ENCODE measurements at regions not wholly inside any gene's neighbourhood (a gene's known extent, or its start where the extent isn't known, plus 50 kb on each side); places are given as distances from the start of the nearest gene placed in this dataset.
"Not testable (repeated sequence)": the region's sequence is repeated elsewhere in the genome, so short reads cannot be mapped to it uniquely, and the experiment has no call there.

DNA sequence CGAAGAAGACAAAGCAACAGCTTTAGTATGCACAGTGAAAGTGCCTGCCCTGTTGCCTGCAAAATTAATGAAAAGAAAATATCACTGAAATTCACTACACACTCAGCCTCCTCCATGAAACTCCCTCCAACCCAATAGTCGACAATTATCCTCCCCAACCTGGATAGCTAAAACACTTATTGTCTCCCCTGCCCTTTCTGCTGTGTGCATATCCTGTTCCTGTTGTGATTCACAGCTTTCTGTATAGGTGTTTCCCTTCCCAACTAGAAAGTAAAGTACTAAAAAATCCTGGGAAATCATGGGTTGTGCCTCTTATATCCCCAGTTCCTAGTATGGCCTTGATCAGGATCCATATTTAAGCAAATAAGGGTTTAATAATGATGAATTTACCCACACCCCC is 412.1 kb downstream of the LTN1 start:
- Histone ChIP-seq H4K20me1 (ENCODE audit: insufficient read depth, low read length) (no peaks in the 10 kb centered on the region), H3K9me3 (ENCODE audit: low read depth, low read length) (no peaks in the 10 kb centered on the region), H3K4me1 (ENCODE audit: insufficient read depth, low read length) (peaks cover 7% of the 10 kb centered on the region), H3K36me3 (ENCODE audit: insufficient read depth, low read length) (no peaks in the 10 kb centered on the region), H3K4me3 (ENCODE audit: insufficient read depth, low read length) (no peak overlapping the region), H2AFZ (ENCODE audit: low read length) (peak overlapping the region; percentile 31), H3K27ac (ENCODE audit: low read depth, low read length) (no peak overlapping the region), H3K27me3 (ENCODE audit: insufficient read depth, low read length) (no peaks in the 10 kb centered on the region), H3K4me2 (ENCODE audit: insufficient read depth, low read length) (no peak overlapping the region), H3K79me2 (ENCODE audit: insufficient read depth, low read length) (no peaks in the 10 kb centered on the region)
- TF ChIP-seq, protein P1, sequence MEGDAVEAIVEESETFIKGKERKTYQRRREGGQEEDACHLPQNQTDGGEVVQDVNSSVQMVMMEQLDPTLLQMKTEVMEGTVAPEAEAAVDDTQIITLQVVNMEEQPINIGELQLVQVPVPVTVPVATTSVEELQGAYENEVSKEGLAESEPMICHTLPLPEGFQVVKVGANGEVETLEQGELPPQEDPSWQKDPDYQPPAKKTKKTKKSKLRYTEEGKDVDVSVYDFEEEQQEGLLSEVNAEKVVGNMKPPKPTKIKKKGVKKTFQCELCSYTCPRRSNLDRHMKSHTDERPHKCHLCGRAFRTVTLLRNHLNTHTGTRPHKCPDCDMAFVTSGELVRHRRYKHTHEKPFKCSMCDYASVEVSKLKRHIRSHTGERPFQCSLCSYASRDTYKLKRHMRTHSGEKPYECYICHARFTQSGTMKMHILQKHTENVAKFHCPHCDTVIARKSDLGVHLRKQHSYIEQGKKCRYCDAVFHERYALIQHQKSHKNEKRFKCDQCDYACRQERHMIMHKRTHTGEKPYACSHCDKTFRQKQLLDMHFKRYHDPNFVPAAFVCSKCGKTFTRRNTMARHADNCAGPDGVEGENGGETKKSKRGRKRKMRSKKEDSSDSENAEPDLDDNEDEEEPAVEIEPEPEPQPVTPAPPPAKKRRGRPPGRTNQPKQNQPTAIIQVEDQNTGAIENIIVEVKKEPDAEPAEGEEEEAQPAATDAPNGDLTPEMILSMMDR (IDR thresholded peaks at IDR 0.05; ENCODE audit: extremely low read depth, low read depth, low read length): no peak
- no peak for DNase-seq (ENCODE audit: insufficient read length, low spot score, missing footprints)

DNA sequence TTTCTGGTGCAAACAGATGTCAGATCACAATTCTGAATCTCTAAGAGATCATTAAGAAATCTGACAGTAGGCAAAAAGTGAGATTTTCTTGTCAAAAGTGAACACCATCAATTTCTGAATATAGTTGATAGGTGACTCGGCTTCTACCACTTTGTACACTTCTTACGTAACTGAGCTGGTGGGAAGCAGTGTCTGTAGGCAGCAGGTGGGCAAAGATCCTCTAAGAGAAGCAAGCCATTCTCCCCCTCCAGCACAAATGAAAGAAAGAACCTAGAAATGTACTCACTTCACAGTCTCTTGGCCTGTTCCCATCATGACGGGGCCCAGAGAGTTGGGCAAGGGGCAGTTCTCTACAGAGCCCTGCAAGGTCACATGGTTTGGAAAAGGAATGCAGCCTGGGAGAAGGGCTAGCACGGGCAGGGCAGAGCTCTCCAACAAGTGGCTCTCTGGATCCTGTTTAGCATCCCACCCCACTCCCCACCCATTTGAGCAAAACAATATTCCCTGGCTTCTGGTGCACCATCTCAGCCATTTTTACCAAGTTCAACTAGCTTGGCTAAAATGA is 412.6 kb downstream of the LTN1 start:
- TF ChIP-seq, protein P1 (IDR thresholded peaks at IDR 0.05; ENCODE audit: extremely low read depth, low read depth, low read length): no peak
- Histone ChIP-seq H3K79me2 (ENCODE audit: insufficient read depth, low read length) (no peaks in the 10 kb centered on the region), H3K4me1 (ENCODE audit: insufficient read depth, low read length) (peaks cover 7% of the 10 kb centered on the region), H3K4me3 (ENCODE audit: insufficient read depth, low read length) (no peak overlapping the region), H2AFZ (ENCODE audit: low read length) (peak overlapping the region; percentile 38), H3K4me2 (ENCODE audit: insufficient read depth, low read length) (no peak overlapping the region), H3K9me3 (ENCODE audit: low read depth, low read length) (no peaks in the 10 kb centered on the region), H4K20me1 (ENCODE audit: insufficient read depth, low read length) (no peaks in the 10 kb centered on the region), H3K36me3 (ENCODE audit: insufficient read depth, low read length) (no peaks in the 10 kb centered on the region), H3K27ac (ENCODE audit: low read depth, low read length) (no peak overlapping the region), H3K27me3 (ENCODE audit: insufficient read depth, low read length) (no peaks in the 10 kb centered on the region)
- DNase-seq (ENCODE audit: insufficient read length, low spot score, missing footprints): no peak

DNA sequence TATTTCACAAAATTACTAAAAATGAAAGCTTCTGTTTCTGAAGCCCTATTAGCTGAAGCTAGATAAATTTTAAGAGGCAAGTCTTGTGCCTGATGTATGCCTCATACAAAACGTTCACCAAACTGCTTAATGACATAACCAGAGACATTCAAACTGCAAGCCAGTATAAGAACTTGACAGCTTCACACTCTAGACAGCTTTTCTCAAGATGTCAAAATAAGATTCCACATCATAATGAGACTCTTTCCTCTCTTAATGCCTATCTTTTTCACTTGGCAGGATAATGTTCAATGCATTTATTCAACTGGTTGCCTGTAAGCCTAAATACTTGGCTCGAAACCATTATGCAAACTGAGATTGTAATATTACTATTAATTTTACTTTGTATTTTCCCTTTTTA is 424.0 kb downstream of the LTN1 start:
- DNase-seq (ENCODE audit: insufficient read length, low spot score, missing footprints): no peak
- no peaks in the 10 kb centered on the region for H4K20me1 ChIP-seq (ENCODE audit: insufficient read depth, low read length)
- no peaks in the 10 kb centered on the region for H3K36me3 ChIP-seq (ENCODE audit: insufficient read depth, low read length)
- TF ChIP-seq, protein P1 (IDR thresholded peaks at IDR 0.05; ENCODE audit: extremely low read depth, low read depth, low read length): no peak
- peaks cover 2% of the 10 kb centered on the region for H3K4me1 ChIP-seq (ENCODE audit: insufficient read depth, low read length)
- no peaks in the 10 kb centered on the region for H3K27me3 ChIP-seq (ENCODE audit: insufficient read depth, low read length)
- H3K4me3 ChIP-seq (ENCODE audit: insufficient read depth, low read length): no peak overlapping the region
- no peak overlapping the region for H3K4me2 ChIP-seq (ENCODE audit: insufficient read depth, low read length)
- no peaks in the 10 kb centered on the region for H3K79me2 ChIP-seq (ENCODE audit: insufficient read depth, low read length)
- no peaks in the 10 kb centered on the region for H3K9me3 ChIP-seq (ENCODE audit: low read depth, low read length)
- peak overlapping the region; percentile 54 for H2AFZ ChIP-seq (ENCODE audit: low read length)
- H3K27ac ChIP-seq (ENCODE audit: low read depth, low read length): no peak overlapping the region

DNA sequence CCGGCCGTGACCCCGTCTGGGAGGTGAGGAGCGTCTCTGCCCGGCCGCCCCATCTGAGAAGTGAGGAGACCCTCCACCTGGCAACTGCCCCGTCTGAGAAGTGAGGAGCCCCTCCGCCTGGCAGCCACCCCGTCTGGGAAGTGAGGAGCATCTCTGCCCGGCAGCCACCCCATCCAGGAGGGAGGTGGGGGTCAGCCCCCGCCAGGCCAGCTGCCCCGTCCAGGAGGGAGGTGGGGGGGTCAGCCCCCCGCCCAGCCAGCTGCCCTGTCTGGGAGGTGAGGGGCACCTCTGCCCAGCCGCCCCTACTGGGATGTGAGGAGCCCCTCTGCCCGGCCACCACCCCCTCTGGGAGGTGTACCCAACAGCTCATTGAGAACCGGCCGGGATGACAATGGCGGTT is 428.7 kb downstream of the LTN1 start:
- H4K20me1 ChIP-seq (ENCODE audit: insufficient read depth, low read length); H3K9me3 ChIP-seq (ENCODE audit: low read depth, low read length); H3K79me2 ChIP-seq (ENCODE audit: insufficient read depth, low read length); H3K4me1 ChIP-seq (ENCODE audit: insufficient read depth, low read length); H2AFZ ChIP-seq (ENCODE audit: low read length); DNase-seq (ENCODE audit: insufficient read length, low spot score, missing footprints); H3K4me2 ChIP-seq (ENCODE audit: insufficient read depth, low read length); H3K36me3 ChIP-seq (ENCODE audit: insufficient read depth, low read length); H3K27me3 ChIP-seq (ENCODE audit: insufficient read depth, low read length); H3K27ac ChIP-seq (ENCODE audit: low read depth, low read length); H3K4me3 ChIP-seq (ENCODE audit: insufficient read depth, low read length): not testable (repeated sequence)

All from osteoblast (primary cell).